GM18907 (cell line): ENCODE measurements at regions not wholly inside any gene's neighbourhood (a gene's known extent, or its start where the extent isn't known, plus 50 kb on each side); places are given as distances from the start of the nearest gene placed in this dataset.
"Not testable (repeated sequence)": the region's sequence is repeated elsewhere in the genome, so short reads cannot be mapped to it uniquely, and the experiment has no call there.

ENCODE experiments used
- ATAC-seq: cut with Tn5 transposase; IDR thresholded peaks from one replicate; pipeline ENCODE4 v1.9.1; 2021; ENCODE audit warnings: mild to moderate bottlenecking, moderate library complexity; ENCODE audit not compliant: unreplicated experiment

DNA sequence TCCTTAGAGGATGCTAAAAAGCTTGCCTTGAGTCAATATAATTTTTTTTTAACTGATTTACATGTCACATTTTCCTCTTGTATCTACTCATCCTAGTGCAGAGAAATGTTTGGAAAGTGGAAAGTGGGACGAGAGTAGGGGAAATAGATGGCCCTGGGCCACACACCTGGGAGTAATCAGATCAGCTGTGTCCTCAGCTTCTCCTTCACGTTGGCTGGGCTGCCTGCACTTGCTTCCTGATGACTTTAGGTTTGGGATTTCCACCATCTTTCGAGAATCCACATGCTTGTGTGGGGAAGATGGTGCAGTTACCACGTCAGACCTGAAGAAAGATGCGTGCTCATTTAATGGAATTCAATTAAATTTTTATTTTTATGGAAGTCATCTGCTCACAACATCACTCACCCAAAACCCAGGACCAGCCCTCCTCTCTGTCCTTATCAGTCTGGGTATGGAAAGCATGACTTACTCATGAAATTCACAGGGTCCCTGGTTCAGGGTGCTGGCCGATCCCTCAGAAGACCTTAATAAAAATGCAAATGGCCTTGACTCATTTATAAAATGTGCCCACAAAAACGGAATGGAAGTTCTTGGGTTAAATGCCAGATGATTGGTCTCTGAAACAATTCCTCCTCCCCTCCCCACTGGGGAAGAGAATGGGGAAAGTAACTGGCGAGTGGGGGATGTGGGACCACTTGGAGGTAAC, 74.5 kb upstream of the TIAM2 start:
- no peak for ATAC-seq

DNA sequence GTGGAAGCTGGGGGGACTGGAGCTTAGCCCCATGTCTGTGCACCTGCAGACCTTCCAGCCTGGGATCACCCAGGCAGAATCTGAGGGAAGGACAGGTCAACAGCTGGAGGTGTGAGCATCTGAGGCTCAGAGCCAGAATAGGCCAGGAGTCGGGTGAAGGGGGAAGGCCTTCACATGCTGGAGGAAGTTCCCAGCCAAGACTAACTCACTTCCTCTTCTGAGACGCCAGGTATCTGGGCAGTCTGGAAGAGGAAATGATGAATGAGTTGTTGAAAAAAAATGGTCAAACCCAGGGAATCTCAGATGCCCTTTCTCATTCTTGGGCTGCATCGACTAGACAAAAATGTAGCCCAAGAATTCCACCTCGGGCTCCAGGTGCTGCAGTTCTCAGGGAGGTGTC, 73.6 kb upstream of the TIAM2 start:
- ATAC-seq: peak; percentile 60

DNA sequence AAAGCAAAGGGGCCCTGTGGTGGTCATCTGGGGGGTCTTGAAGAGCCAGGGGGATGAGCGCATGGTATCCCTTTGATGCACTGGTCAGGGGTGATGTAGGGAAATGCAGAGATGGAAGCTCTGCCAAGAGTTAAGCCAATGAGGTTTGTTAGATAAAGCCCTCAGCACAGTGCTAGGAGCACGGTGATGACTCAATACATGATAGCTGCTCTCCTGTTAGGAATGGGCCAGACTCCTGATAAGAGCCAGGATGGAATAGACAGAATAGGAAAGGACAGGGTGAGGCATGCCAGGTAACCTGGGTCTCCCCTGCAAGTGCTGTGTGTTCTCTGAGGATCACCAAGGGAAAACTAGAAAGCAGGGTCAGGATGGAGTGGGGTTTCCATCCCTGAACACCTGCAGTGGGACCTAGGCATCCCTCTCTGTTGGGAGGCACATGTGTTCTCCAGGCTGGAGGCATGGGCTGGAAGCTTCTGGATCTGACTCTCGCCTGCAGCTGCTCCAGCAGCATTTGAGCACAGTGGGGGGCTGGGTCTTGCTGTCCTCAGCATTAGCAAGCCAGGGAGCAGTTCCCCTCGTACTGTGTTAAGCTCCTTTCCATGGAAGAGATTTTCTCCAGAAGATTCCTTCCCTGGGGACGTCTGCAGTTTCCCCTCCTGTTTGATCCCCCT, 71.8 kb upstream of the TIAM2 start:
- ATAC-seq: no peak

DNA sequence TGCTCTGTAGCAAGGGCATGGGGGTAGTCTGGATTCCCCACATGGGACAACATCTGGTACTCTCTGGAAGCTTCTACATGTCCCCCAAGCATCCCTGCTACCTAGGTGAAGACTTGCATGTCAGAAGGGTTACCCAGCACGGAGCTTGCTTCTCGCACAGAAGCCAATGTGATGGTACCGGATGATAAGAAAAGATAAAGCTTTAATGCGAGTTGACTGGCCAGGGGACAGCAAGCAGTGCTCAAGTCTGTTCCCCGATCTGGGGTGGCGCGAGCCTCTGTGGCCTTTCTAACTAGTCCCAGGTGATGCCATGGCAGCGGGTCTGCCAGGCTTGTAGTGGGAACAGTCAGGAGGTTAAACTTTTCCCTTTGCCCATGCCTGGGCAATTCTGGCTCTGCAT, 70.0 kb upstream of the TIAM2 start:
- no peak for ATAC-seq

DNA sequence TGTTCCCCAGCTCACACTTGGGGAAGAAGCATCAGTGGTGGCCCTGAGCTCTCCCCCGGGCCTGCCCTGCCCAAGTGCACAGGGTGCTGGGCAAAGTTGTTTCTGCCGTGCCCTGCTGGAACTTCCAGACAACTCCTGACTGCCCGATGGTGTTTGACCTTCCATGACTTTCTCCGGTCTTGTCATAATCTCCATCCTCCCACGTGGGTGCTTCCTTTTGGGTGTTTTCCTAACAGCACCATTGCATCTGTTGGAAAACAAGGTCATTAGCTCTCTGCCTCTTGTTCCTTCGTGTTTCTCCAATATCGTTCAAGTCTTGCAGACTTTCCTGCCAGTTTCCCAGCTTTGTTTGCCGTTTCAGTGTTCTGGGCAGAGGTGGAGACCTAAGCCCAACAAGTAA, 68.7 kb upstream of the TIAM2 start:
- ATAC-seq: no peak

DNA sequence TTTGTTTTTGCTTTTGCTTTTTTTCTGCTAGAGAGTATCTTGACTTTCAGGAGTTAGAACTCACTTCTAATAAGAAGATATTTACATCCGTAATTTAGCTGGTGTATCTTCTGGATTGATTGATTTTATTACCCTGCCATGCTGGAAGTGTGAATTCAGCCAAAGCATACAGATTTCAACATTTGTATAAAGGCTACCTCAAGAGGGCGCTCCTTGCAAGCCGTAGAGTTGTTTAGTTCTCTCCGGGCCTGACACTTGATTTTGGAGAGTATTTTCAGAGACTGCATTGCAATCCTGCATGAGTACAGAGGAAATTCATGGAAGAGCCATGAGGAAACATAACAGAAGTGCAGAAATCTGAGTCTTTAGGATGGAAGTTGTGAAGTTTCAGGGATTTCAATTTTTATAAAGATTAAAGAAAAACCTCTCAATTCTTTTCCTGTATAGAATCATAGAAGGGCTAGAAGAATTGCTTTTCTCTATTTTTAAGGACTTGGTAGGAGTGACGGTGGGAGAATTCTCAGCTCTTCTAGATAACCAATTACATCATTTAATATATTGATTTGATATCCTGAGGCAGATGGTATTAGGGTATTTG, 66.7 kb upstream of the TIAM2 start:
- peak; percentile 68 for ATAC-seq

DNA sequence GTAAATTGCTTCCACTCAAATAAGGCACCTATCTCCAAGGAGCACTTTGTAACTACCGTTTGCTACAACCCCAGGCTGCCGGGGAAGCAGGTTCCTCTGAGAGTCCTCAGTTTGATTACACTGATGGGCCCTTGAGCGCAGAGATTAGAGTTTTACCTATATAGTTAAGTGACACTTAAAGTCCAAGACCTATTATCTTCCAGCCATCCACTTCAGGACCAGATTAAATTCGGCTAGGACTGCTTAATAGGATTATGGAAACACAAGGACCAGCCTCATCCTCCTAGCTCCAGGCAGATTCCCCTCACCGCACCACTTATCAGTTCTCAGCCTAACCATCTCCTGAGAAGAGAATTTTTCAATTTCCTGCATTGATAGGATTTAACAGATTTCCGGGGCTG, 64.7 kb upstream of the TIAM2 start:
- no peak for ATAC-seq

DNA sequence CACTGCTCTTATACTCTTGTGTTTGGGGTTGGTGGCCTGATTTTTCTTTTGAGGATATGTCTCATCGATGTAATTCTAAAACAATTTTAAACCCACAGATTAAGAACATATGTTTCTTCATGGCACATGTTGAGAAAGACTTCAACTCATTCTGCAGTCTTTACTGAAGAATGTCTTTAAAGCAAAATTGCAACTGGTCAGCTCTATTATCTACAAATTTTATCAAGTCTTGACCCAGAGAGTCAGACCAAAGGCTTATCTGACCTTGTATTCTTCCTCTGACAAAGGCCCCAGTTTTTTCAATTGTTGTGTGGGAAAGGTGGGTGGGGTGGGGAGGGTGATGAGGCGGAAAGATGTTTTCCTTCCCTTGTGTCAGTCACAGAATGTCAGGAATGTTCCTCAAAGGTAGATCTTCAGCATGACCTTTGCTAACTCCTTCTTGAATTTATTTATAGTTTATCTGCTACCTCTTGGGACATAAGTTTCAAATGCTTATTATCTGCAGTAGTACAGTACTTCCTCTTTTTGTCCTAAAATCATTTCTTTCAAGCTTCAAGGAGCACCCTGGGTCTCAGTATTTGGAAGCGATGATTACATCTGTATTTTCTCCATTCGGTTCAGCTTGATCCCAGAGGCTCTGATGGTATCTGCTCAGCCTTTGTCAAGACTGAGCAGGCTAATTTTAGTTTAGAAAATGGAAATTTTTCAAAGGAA, 63.2 kb upstream of the TIAM2 start:
- ATAC-seq: no peak

DNA sequence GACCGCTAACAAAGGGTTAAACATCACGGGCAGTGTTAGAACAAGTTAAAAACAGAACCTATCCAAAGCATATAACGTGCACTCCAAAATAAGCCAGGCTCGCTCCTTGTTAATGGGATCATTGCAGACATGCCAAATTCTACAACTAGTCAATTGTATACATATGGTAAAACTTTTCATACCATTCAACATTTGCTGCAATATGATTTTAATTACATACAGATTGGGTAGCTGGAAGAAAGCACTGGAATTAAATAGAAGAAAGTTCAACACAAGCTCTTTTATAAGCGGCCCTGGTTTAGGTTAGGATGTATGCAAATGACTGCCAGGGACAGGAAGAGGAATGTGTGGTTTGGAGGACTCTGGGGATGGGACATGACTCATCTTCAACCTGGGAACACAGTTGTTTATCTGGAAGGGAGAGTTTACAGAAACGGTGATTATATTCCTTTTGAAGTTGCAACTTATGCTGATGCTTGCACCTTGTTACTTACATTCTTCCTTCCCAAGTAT, 62.5 kb upstream of the TIAM2 start:
- ATAC-seq: no peak

DNA sequence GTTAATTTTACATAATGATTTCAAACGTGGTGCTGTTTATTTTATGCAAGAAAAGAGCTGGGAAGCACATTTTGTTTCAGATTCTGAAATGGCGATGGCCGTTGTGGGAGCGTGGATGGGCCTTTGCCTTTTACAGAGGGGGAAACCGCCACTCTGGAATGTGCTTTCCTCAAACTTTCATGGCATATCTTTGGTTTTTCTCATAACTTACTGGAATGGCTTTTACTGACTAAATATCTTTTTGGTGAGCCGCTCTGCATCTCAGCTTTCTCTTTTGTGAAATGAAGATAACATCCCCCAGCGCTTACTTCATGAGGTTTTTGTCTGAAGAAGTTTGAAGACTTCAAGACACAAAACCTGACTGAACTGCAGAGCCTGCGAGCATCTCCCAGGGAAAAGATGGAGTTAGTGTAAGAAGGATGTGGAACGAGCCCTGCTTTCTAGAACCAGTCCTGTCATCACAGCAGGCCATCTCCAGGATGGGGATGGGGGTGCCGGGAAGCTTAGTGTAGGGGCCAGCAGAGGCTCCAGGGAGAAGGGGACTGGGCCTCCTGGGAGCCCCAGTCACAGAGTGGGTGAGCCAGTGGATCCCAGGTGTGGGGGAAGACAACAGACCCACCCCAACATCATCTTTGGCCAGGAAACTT, 61.8 kb upstream of the TIAM2 start:
- ATAC-seq: no peak

DNA sequence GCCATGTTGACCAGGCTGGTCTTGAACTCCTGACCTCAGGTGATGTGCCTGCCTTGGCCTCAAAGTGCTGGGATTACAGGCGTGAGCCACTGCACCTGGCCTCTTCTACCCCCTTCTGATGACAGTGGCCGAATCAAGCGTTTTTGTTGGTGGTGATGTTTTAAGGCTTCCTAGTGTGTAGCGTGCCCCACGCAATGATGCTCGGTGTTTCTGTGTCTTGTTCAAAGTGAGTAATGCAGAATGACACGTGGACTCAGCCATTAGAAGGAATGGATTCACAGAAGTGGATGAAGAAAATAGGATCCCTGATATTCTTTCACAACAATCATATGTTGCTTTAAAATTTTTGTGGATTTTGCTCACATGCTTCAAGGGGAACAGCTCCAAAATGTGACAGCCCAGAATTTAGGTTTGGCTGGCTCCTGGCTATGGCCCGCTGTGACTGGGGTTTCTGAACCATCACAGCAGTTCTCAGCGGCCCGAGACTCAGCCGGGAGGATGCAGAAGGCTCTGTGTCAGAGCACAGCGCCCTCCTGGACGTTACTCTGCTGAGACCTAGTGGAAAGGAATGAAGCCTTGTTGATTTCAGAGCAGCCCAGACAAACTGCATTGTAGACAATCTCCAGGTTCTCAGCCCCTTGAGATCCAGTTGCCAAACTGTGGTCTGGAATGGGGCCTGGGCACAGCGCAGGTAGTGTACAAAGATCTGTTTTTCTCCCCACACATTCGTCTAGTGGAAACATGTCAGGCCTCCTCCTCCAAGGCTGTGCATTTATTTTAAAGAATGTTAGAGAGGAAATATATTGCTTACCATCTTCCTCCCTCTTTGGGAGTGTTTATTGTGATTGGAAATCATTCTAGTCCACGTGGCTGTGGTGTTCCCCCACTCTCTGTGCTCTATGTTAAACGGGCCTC, 57.6 kb upstream of the TIAM2 start:
- ATAC-seq: no peak

DNA sequence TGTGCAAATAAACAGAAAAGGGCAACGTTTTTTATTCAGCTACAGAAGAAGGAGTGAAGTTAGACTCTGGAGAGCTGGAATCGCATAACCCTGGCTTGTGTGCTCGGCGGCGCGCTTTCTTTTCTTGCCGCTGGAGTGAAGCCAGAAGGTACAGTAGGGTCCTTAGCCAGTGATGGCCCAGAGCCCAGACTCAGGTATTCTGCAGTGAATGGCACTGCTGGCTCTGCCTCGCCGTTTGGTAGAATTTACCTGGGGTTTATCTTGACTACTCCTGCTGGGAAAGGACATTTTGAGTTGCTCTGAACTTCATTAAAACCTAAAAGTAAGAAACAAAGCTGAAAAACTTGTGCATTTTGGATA, 56.9 kb upstream of the TIAM2 start:
- ATAC-seq: no peak

DNA sequence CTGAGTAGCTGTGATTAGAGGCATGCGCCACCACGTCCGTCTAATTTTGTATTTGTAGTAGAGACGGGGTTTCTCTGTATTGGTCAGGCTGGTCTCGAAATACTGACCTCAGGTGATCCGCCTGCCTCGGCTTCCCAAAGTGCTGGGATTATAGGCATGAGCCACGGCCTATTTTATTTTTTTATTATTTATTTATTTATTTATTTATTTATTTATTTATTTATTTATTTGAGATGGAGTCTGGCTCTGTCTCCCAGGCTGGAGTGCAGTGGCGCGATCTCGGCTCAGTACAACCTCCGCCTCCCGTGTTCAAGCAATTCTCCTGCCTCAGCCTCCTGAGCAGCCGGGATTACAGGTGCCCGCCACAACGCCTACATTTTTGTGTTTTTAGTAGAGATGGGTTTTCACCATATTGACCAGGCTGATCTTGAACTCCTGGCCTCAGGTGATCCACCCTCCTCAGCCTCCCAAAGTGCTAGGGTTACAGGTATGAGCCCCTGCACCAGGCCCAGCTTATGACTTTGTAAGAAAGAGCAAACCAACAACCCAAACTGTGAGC, 56.3 kb upstream of the TIAM2 start:
- ATAC-seq: not testable (repeated sequence)

DNA sequence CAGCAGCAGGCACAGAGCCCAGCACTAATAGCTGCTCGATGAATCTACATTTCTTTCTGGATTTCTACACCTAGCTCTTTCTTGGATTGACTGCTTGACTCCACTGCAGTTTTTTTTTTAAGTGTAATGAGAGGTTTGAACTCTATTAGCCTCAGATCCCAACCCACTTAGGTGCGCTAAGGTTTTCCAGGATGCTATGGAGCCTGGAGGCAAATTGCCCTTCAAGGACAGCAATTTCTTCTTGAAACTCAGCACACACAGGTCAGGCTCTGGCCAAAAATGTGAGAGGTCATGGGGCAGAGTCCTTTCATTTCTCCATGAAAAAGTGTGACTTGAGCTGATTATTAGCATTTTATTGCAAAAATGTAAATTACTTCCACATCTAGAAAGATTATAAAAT, 52.3 kb upstream of the TIAM2 start:
- ATAC-seq: no peak

DNA sequence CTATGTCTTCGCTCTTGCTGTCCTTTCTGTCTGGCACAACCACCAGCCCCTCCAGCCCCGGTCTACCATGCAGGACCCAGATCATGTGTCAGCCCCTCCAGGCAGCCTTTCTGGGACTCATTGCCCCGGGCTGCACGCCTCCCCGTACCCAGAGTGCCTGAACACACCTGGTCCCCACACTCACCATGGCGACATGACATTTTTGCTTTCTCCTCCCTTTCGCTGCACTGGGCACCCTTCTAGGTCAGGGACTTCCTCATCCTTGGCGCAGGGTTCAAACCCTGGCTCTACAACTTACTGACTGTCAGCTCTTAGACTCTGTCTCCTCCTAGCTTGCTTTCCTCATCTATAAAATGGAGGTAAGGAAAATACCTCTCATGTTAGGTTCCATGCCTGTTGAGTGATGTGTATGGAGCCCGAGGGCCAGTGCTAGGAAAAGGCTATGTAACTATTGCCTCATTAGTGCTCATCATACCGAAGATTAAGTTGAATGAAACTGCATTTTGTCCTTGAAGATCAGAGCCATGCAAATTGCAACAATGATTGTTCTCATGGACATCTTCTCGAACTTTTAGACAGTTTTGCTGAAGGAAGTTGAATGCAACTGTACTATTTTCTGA, 49.7 kb upstream of the TIAM2 start:
- no peak for ATAC-seq
